ENCODE measurements at regions not wholly inside any gene's neighbourhood (a gene's known extent, or its start where the extent isn't known, plus 50 kb on each side); places are given as distances from the start of the nearest gene placed in this dataset.

GRCh38 chr2:224310943-224311625 is 90.8 kb downstream of the FAM124B start:
- no peaks in the 10 kb centered on the region for H3K9me3 ChIP-seq (ENCODE audit: insufficient read depth in 2 of 2, low read depth in 1 of 2, low read length in 1 of 2)
- H4K5ac ChIP-seq (ENCODE audit: insufficient read length, low read depth, low read length), result no peak overlapping the region
- no peaks in the 10 kb centered on the region for H3K27me3 ChIP-seq (replicated peaks in 1 of 4; ENCODE audit: control insufficient read depth in 3 of 4, extremely low read depth in 1 of 4, insufficient read depth in 3 of 4, low read length in 3 of 4)
- no peaks in the 10 kb centered on the region for H4K20me1 ChIP-seq (replicated peaks in 1 of 2; ENCODE audit: control insufficient read depth in 1 of 2, insufficient read depth in 2 of 2, low read length in 2 of 2)
- H3K23me2 ChIP-seq (ENCODE audit: low read depth, low read length), result no peaks in the 10 kb centered on the region
- no peak overlapping the region for H3K27ac ChIP-seq (ENCODE audit: low read depth, low read length)
- H2BK20ac ChIP-seq (ENCODE audit: low read length), result no peak overlapping the region
- no peak overlapping the region for H3K4me2 ChIP-seq (ENCODE audit: insufficient read depth in 1 of 2, low read depth in 2 of 2, low read length in 2 of 2)
- no peaks in the 10 kb centered on the region for H3K79me1 ChIP-seq (ENCODE audit: low read depth, low read length)
- H2AK5ac ChIP-seq (ENCODE audit: low read depth, low read length), result no peak overlapping the region
- H3K36me3 ChIP-seq (ENCODE audit: control insufficient read depth in 2 of 4, insufficient read depth in 4 of 4, low read length in 3 of 4), result no peaks in the 10 kb centered on the region
- H3K9ac ChIP-seq (replicated peaks in 1 of 4; ENCODE audit: extremely low read depth in 1 of 4, low read depth in 3 of 4, low read length in 3 of 4), result no peak overlapping the region
- no peak overlapping the region for H2AFZ ChIP-seq (ENCODE audit: low read length)
- no peak overlapping the region for H2BK12ac ChIP-seq (ENCODE audit: low read depth, low read length)
- DNase-seq (ENCODE audit: low read depth in 1 of 2, low spot score in 2 of 2), result no peak
- CTCF ChIA-PET (ENCODE audit: partially characterized antibody), result no interaction called here
- no peak overlapping the region for H3K4me3 ChIP-seq (ENCODE audit: extremely low read depth in 1 of 4, insufficient read depth in 2 of 4, low read depth in 3 of 4, low read length in 4 of 4)
- no peak overlapping the region for H4K91ac ChIP-seq (replicated peaks; ENCODE audit: insufficient read length, low read length)
- H2BK5ac ChIP-seq (ENCODE audit: low read depth, low read length), result no peak overlapping the region
- H3K14ac ChIP-seq (ENCODE audit: insufficient read length), result no peak overlapping the region
- FAIRE-seq, result no peak
- 77% methylated on average over 8 of the region's 8 CpGs; no CpG with 5 or more reads in 1 of the 2 experiments for WGBS, 2 experiments (ENCODE audit: extremely low coverage in 1 of 2, insufficient coverage in 1 of 2, insufficient read length in 1 of 2, insufficient replicate concordance in 2 of 2, low coverage in 1 of 2, low lambda C conversion rate in 2 of 2, missing lambda C conversion rate in 1 of 2)
- H3K79me2 ChIP-seq (ENCODE audit: control insufficient read depth in 1 of 2, insufficient read depth in 2 of 2, low read length in 2 of 2), result no peaks in the 10 kb centered on the region
- no peak overlapping the region for H2BK15ac ChIP-seq (ENCODE audit: low read length)
- no peak overlapping the region for H3K18ac ChIP-seq (ENCODE audit: extremely low read depth, low read length)
- no peak overlapping the region for H3K4ac ChIP-seq (replicated peaks; ENCODE audit: insufficient read length, low read depth, low read length)
- no peak overlapping the region for H3K23ac ChIP-seq (ENCODE audit: insufficient read length)
- no peak overlapping the region for H3K56ac ChIP-seq (replicated peaks; ENCODE audit: insufficient read length, low read depth, low read length)
- no peak overlapping the region for H2BK120ac ChIP-seq (replicated peaks; ENCODE audit: low read depth, low read length)
- H4K8ac ChIP-seq (ENCODE audit: extremely low read depth, insufficient read depth, low read length), result no peak overlapping the region
- POLR2A ChIA-PET (ENCODE audit: partially characterized antibody), result no interaction called here
- H3K4me1 ChIP-seq (replicated peaks in 1 of 4; ENCODE audit: control insufficient read depth in 3 of 4, insufficient read depth in 4 of 4, low read length in 3 of 4), result 0 out of 7 replicates have a peak, but pooled peaks cover 0 to 4% (median 0%) of the 10 kb centered on the region in 4 experiments
- TF ChIP-seq ATF2 (IDR thresholded peaks at IDR 0.05; ENCODE audit: low read length), result no peak
- no peak for TF ChIP-seq JUN (IDR thresholded peaks at IDR 0.05; ENCODE audit: low read depth, low read length)
- TF ChIP-seq CREB1 (IDR thresholded peaks at IDR 0.05), result no peak
- TF ChIP-seq POLR2AphosphoS5 (IDR thresholded peaks at IDR 0.05; ENCODE audit: low read depth, low read length), result no peak
- TF ChIP-seq NRF1 (IDR thresholded peaks at IDR 0.05; ENCODE audit: low read depth, low read length), result no peak
- no peak for TF ChIP-seq USF2 (IDR thresholded peaks at IDR 0.05; ENCODE audit: low read length)
- TF ChIP-seq ATF3 (IDR thresholded peaks at IDR 0.05; ENCODE audit: insufficient read depth, low read depth, low read length), result no peak
- TF ChIP-seq JUND (IDR thresholded peaks at IDR 0.05; ENCODE audit: low read length), result no peak
- TF ChIP-seq CHD2 (IDR thresholded peaks at IDR 0.05; ENCODE audit: low read length), result no peak
- TF ChIP-seq ZNF274 (IDR thresholded peaks at IDR 0.05; ENCODE audit: borderline replicate concordance, extremely low read depth, low read length), result no peak
- TF ChIP-seq RBBP5 (IDR thresholded peaks at IDR 0.05; ENCODE audit: borderline replicate concordance, low read depth, low read length), result no peak
